ENCODE measurements at regions not wholly inside any gene's neighbourhood (a gene's known extent, or its start where the extent isn't known, plus 50 kb on each side); places are given as distances from the start of the nearest gene placed in this dataset.

DNA sequence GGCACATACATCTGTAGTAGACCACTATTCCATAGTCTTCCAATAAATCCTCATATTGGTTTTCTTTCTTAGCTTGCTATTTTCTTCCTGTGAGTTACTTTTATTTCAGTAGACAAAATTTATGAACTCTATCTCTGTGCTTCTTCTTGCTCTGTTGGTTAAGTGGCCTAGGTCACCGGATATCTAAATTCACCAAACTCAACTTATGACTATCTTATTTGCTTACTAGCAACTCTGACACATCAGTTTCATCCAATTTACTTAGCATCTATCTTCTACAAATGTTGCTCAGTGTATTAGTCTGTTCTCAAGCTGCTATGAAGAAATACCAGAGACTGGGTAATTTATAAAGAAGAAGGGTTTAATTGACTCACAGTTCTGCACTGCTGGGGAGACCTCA lies 432.5 kb upstream of the FSIP2 start:
- TF ChIP-seq, protein P1, sequence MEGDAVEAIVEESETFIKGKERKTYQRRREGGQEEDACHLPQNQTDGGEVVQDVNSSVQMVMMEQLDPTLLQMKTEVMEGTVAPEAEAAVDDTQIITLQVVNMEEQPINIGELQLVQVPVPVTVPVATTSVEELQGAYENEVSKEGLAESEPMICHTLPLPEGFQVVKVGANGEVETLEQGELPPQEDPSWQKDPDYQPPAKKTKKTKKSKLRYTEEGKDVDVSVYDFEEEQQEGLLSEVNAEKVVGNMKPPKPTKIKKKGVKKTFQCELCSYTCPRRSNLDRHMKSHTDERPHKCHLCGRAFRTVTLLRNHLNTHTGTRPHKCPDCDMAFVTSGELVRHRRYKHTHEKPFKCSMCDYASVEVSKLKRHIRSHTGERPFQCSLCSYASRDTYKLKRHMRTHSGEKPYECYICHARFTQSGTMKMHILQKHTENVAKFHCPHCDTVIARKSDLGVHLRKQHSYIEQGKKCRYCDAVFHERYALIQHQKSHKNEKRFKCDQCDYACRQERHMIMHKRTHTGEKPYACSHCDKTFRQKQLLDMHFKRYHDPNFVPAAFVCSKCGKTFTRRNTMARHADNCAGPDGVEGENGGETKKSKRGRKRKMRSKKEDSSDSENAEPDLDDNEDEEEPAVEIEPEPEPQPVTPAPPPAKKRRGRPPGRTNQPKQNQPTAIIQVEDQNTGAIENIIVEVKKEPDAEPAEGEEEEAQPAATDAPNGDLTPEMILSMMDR (IDR thresholded peaks at IDR 0.05): no peak
- TF ChIP-seq POLR2A (IDR thresholded peaks at IDR 0.05): no peak

All from vagina (tissue), 2 donors.